ENCODE measurements at regions not wholly inside any gene's neighbourhood (a gene's known extent, or its start where the extent isn't known, plus 50 kb on each side); places are given as distances from the start of the nearest gene placed in this dataset.

- Histone ChIP-seq H3K9ac (ENCODE audit: low read depth, low read length) (no peak overlapping the region), H3K9me3 (ENCODE audit: insufficient read depth, low read length, severe bottlenecking) (no peaks in the 10 kb centered on the region), H2AFZ (ENCODE audit: low read depth, low read length) (no peak overlapping the region), H3K4me1 (ENCODE audit: insufficient read depth, low read length) (no peaks in the 10 kb centered on the region), H3K79me2 (ENCODE audit: insufficient read depth, low read length) (no peaks in the 10 kb centered on the region), H3K27ac (ENCODE audit: low read length) (no peak overlapping the region), H4K20me1 (ENCODE audit: insufficient read depth, low read length) (no peaks in the 10 kb centered on the region), H3K27me3 (ENCODE audit: insufficient read depth, low read length, poor library complexity) (no peaks in the 10 kb centered on the region), H3K4me2 (ENCODE audit: insufficient read depth, low read length) (no peak overlapping the region), H3K36me3 (ENCODE audit: insufficient read depth, low read length) (no peaks in the 10 kb centered on the region), H3K4me3 (ENCODE audit: low read depth in 1 of 2, low read length in 2 of 2) (no peak overlapping the region)
- no peak for TF ChIP-seq EZH2 (IDR thresholded peaks at IDR 0.05; ENCODE audit: borderline replicate concordance, low read depth, low read length, severe bottlenecking)
- no peak for TF ChIP-seq CTCF (IDR thresholded peaks at IDR 0.05; ENCODE audit: borderline replicate concordance, extremely low read depth, low read length, poor library complexity, severe bottlenecking)
- DNase-seq (no peak), ATAC-seq (ENCODE audit: insufficient read depth, low read depth) (no peak)
These were observed 96.5 kb upstream of the AJAP1 start for GRCh38 chr1:4557949-4558348.

- Histone ChIP-seq H3K4me1 (ENCODE audit: insufficient read depth, low read length) (no peaks in the 10 kb centered on the region), H3K9me3 (ENCODE audit: insufficient read depth, low read length, severe bottlenecking) (no peaks in the 10 kb centered on the region), H3K79me2 (ENCODE audit: insufficient read depth, low read length) (no peaks in the 10 kb centered on the region), H3K9ac (ENCODE audit: low read depth, low read length) (no peak overlapping the region), H3K27ac (ENCODE audit: low read length) (no peak overlapping the region), H2AFZ (ENCODE audit: low read depth, low read length) (no peak overlapping the region), H3K4me2 (ENCODE audit: insufficient read depth, low read length) (no peak overlapping the region), H3K4me3 (ENCODE audit: low read depth in 1 of 2, low read length in 2 of 2) (no peak overlapping the region), H3K36me3 (ENCODE audit: insufficient read depth, low read length) (no peaks in the 10 kb centered on the region), H3K27me3 (ENCODE audit: insufficient read depth, low read length, poor library complexity) (no peaks in the 10 kb centered on the region), H4K20me1 (ENCODE audit: insufficient read depth, low read length) (no peaks in the 10 kb centered on the region)
- no peak for DNase-seq
- TF ChIP-seq EZH2 (IDR thresholded peaks at IDR 0.05; ENCODE audit: borderline replicate concordance, low read depth, low read length, severe bottlenecking) = no peak
- no peak for TF ChIP-seq CTCF (IDR thresholded peaks at IDR 0.05; ENCODE audit: borderline replicate concordance, extremely low read depth, low read length, poor library complexity, severe bottlenecking)
- ATAC-seq (ENCODE audit: insufficient read depth, low read depth) = no peak
These were observed 93.2 kb upstream of the AJAP1 start for GRCh38 chr1:4561205-4561604.

DNA sequence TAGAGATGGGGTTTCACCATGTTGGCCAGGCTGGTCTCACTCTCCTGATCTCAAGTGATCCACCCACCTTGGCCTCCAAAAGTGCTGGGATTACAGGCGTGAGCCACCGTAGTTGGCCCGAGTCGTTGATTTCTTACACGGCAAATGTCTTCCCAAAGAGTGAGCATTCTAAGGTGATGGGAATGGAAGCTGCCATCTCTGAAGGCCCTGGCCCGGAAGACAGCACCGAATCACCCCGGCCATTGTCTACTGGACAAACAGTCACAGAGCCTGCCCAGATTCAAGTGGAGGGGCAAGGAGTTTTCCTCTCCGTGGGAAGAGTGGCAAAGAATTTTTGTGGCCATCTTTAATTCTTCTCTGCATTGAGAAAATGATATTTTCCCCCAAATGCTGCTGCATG is 92.1 kb upstream of the AJAP1 start:
- Histone ChIP-seq H4K20me1 (ENCODE audit: insufficient read depth, low read length) (no peaks in the 10 kb centered on the region), H3K4me1 (ENCODE audit: insufficient read depth, low read length) (no peaks in the 10 kb centered on the region), H3K9ac (ENCODE audit: low read depth, low read length) (no peak overlapping the region), H3K9me3 (ENCODE audit: insufficient read depth, low read length, severe bottlenecking) (no peaks in the 10 kb centered on the region), H3K27me3 (ENCODE audit: insufficient read depth, low read length, poor library complexity) (no peaks in the 10 kb centered on the region), H3K4me3 (ENCODE audit: low read depth in 1 of 2, low read length in 2 of 2) (no peak overlapping the region), H2AFZ (ENCODE audit: low read depth, low read length) (no peak overlapping the region), H3K36me3 (ENCODE audit: insufficient read depth, low read length) (no peaks in the 10 kb centered on the region), H3K4me2 (ENCODE audit: insufficient read depth, low read length) (no peak overlapping the region), H3K79me2 (ENCODE audit: insufficient read depth, low read length) (no peaks in the 10 kb centered on the region), H3K27ac (ENCODE audit: low read length) (no peak overlapping the region)
- TF ChIP-seq EZH2 (IDR thresholded peaks at IDR 0.05; ENCODE audit: borderline replicate concordance, low read depth, low read length, severe bottlenecking) (no peak), CTCF (IDR thresholded peaks at IDR 0.05; ENCODE audit: borderline replicate concordance, extremely low read depth, low read length, poor library complexity, severe bottlenecking) (no peak)
- DNase-seq = no peak
- ATAC-seq (ENCODE audit: insufficient read depth, low read depth) = no peak

- Histone ChIP-seq H3K9ac (ENCODE audit: low read depth, low read length) (no peak overlapping the region), H3K4me2 (ENCODE audit: insufficient read depth, low read length) (no peak overlapping the region), H3K36me3 (ENCODE audit: insufficient read depth, low read length) (no peaks in the 10 kb centered on the region), H3K27ac (ENCODE audit: low read length) (no peak overlapping the region), H3K4me1 (ENCODE audit: insufficient read depth, low read length) (no peaks in the 10 kb centered on the region), H3K4me3 (ENCODE audit: low read depth in 1 of 2, low read length in 2 of 2) (no peak overlapping the region), H3K9me3 (ENCODE audit: insufficient read depth, low read length, severe bottlenecking) (no peaks in the 10 kb centered on the region), H3K79me2 (ENCODE audit: insufficient read depth, low read length) (no peaks in the 10 kb centered on the region), H2AFZ (ENCODE audit: low read depth, low read length) (no peak overlapping the region), H3K27me3 (ENCODE audit: insufficient read depth, low read length, poor library complexity) (no peaks in the 10 kb centered on the region), H4K20me1 (ENCODE audit: insufficient read depth, low read length) (no peaks in the 10 kb centered on the region)
- no peak for TF ChIP-seq EZH2 (IDR thresholded peaks at IDR 0.05; ENCODE audit: borderline replicate concordance, low read depth, low read length, severe bottlenecking)
- no peak for TF ChIP-seq CTCF (IDR thresholded peaks at IDR 0.05; ENCODE audit: borderline replicate concordance, extremely low read depth, low read length, poor library complexity, severe bottlenecking)
- DNase-seq (no peak), ATAC-seq (ENCODE audit: insufficient read depth, low read depth) (no peak)
These were observed 90.8 kb upstream of the AJAP1 start for GRCh38 chr1:4563586-4563985.

Measured in DND-41 (cell line).